ENCODE measurements at regions not wholly inside any gene's neighbourhood (a gene's known extent, or its start where the extent isn't known, plus 50 kb on each side); places are given as distances from the start of the nearest gene placed in this dataset.

- TF ChIP-seq, protein P1, sequence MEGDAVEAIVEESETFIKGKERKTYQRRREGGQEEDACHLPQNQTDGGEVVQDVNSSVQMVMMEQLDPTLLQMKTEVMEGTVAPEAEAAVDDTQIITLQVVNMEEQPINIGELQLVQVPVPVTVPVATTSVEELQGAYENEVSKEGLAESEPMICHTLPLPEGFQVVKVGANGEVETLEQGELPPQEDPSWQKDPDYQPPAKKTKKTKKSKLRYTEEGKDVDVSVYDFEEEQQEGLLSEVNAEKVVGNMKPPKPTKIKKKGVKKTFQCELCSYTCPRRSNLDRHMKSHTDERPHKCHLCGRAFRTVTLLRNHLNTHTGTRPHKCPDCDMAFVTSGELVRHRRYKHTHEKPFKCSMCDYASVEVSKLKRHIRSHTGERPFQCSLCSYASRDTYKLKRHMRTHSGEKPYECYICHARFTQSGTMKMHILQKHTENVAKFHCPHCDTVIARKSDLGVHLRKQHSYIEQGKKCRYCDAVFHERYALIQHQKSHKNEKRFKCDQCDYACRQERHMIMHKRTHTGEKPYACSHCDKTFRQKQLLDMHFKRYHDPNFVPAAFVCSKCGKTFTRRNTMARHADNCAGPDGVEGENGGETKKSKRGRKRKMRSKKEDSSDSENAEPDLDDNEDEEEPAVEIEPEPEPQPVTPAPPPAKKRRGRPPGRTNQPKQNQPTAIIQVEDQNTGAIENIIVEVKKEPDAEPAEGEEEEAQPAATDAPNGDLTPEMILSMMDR (conservative IDR thresholded peaks at IDR 0.05; ENCODE audit: low read depth in 2 of 2): no peak
- TF ChIP-seq EZH2phosphoT487 (IDR thresholded peaks at IDR 0.05; ENCODE audit: unreplicated experiment): no peak
- TF ChIP-seq POLR2AphosphoS5 (IDR thresholded peaks at IDR 0.05; ENCODE audit: low read depth): no peak
- no peak for TF ChIP-seq REST (IDR thresholded peaks at IDR 0.05; ENCODE audit: unreplicated experiment)
- TF ChIP-seq EZH2 (IDR thresholded peaks at IDR 0.05; ENCODE audit: low read depth, unreplicated experiment): no peak
- no peak for TF ChIP-seq JUNB (IDR thresholded peaks at IDR 0.05; ENCODE audit: unreplicated experiment)
- TF ChIP-seq ZNF331 (CRISPR knock-in tag; IDR thresholded peaks at IDR 0.05; ENCODE audit: low read depth): no peak
Measured at GRCh38 chr3:59695860-59696259, 646.0 kb upstream of the CFAP20DC start.
